ENCODE measurements at regions not wholly inside any gene's neighbourhood (a gene's known extent, or its start where the extent isn't known, plus 50 kb on each side); places are given as distances from the start of the nearest gene placed in this dataset.
"Not testable (repeated sequence)": the region's sequence is repeated elsewhere in the genome, so short reads cannot be mapped to it uniquely, and the experiment has no call there.

DNA sequence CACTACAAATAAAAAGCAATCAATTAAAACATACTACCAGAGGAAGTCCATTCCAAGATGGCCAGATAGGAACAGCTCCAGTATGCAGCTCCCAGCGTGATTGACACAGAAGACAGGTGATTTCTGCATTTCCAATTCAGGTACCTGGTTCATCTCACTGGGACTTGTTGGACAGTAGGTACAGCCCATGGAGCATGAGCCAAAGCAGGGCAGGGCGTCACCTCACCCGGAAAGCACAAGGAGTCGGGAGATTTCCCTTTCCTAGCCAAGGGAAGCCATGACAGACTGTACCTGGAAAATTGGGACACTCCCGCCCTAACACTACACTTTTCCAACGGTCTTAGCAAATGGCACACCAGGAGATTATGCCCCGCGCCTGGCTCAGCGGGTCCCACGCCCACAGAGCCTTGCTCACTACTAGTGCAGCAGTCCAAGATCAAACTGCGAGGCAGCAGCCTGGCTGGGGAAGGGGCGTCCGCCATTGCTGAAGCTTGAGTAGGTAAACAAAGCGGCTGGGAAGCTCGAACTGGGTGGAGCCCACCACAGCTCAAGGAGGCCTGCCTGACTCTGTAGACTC, 106.0 kb downstream of the BUD13 start:
- not testable (repeated sequence) for DNase-seq

DNA sequence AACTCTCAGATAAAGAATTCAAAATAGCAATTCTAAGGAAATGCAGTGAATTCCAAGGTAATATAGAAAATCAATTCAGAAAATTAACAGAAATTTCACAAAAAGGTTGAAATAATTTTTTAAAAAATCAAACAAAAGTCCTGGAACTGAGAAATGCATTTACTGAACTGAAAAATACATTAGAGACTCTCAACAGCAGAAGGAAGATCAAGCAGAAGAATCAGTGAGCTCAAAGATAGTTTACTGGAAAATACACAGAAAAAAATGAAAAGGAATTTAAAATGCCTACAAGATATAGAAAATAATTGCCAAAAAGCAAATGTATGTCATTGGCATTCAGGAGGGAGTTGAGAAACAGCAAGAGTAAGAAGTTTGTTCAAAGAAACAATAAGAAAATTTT, 107.3 kb downstream of the BUD13 start:
- DNase-seq = no peak

DNA sequence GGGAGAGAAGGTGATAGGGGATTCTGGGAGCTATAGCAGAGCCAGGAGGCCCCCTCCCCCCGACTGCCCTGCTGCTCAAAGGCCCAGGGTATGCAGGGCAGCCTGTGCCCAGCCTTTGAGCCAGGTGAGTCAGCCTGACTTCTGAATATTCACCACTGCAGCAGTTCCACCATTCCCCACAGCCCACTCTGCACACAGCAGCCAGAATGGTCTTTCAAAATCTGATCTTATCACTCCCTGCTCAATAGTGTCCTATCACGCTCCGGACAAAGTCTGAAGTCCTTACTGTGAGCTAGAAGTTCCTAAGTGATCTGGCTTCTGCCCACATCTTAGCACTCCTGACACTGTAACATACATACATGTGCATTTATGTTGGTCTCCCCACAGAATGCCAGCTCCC, 111.7 kb downstream of the BUD13 start:
- no peak for DNase-seq

DNA sequence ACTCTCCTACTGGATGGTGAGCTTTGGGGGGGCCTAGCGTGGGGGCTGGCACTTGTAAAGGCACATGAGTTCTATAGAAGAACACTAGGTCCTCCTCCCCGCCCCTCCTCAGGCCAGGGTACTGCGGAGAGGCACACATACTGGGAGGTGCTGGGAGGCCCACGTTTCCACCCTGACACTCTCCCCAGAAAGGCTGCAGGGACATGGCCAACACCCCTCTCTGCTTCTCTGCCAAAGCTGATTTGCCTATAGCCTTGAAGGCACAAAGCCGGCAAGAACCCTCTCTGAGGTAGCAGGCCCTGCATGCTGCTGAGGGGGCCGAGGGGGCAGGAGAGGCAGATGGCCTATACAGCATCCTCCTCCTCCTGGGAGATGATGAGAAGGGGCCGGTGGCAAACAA, 112.8 kb downstream of the BUD13 start:
- no peak for DNase-seq

DNA sequence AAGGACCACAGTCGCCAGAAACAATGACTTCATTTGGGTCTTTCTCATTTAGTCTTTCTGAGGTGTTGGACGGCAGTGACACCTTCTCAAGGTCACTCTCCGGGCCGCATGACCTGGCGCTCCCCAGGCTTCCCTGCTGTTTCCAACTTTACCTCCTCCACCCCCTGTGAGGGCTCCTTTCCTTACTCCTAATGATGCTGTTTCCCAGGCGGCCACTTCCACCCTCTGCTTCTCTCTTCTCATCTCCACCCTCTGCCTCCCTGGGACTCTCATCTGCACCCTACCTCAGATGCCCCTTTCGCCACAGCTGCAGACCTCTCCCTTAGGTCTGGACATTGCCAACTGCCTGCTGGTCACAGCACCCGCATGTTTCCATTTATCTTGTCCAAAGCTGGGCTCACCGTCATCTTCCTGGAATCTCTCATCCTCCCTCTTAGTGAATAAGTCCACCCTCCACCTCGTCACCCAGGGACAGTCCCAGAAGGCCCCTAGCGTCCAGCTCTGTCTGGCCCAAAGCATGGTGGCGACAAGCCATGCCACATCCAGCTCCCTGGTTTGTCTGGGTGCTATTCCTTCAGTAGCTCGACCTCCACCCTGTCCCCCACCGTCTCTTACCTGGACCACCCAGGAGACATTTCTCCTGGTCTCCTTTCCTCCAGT, 113.8 kb downstream of the BUD13 start:
- no peak for DNase-seq

DNA sequence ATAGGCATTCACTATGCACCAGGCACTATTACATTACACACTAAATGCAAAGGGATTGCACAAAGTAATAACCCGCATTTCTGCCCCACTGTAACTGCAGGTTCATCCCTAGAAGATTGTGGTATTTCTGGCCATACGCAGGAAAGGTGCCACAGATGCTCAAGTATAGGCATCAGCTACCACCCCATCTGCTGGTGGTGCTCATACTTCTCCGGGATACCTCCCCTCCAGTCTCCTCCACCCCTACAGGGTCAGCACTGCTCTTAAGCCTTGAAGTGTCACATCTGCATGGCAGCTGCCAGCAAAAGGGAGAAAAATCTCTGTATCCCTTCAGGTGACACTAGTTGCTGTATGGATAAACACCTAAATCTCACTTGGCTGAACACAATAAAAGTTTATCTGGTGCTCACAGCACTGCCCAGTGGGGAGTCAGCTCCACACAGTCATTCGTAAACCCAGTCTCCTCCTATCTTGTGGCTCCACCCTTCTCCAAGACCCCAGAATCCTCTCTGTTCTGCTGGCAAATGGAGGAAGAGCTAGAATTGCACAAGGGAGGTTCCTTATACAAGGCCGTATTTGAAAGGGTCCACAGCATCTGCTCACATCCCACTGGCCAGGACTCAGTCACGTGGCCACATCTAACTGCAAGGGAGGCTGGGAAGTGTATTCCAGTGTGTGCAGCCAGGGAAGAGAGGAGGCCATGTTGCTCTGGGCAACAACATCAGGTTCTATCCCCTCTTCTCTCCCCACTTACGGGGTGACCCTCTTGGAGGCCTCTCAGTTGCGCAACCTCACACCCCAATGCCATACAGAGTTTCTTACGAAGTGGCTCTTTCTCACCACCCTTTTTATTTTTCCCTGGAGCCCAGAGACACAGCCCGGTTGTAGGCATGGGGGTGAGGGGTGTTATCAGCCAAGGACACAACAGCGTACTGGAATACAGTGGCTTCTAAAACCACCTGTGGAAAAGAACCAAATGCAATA, 114.7 kb downstream of the BUD13 start:
- DNase-seq = no peak

DNA sequence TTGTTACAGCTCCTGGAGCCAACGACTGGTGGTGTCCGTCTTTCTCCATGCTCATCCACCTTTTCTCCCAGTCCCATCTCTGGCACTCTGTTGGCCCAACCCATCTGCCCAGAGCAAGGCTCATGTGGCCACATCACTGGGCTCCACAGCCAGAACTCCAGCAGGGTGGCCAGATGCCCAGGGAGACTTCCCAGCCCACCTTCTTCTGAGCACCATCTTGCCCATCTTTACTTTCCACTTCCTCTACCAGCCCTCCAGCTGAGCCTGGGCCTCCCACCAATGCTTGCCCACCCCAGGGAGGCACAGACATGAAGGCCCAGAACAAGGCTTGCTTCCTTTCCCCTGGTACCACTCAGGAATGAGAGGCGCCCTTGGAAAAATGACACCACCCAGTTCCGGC, 116.8 kb downstream of the BUD13 start:
- DNase-seq = no peak

DNA sequence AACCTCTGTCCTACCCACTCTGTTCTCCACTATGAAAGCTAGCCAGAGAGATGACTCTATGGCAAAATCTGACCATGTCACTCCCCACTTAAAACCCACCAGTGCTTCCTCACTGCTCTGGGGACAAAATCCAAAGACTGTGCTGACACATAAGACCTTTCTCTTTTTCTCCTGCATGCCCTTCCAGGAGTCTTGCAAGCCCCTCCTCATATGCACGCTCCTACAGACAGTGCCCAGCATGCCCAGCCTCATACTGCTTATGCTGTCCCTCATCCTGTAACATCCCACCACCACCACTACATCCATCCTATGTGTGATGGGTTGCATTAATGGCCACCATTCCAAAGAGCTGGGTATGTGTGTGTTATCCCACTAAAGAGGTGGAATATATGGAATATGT, 118.3 kb downstream of the BUD13 start:
- DNase-seq = no peak

DNA sequence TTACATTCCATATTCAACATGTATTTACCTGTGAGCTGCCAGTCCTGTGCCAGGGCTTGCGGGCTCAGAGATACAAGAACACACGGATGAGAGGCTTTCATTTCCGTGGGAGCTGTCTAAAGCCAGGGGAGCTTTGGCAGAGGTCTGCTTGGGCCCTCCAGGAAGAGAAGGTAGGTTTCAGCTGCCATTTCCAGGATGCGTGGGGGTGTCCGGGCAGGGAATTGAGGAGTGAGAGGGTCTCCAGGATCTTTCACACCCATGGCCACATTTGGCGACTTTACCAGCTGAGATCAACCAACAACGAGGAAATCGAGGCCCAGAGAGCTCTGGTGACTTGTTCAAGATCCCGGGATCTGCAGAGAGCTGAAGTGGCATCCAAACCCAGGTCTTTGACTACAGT, 119.6 kb downstream of the BUD13 start:
- no peak for DNase-seq

DNA sequence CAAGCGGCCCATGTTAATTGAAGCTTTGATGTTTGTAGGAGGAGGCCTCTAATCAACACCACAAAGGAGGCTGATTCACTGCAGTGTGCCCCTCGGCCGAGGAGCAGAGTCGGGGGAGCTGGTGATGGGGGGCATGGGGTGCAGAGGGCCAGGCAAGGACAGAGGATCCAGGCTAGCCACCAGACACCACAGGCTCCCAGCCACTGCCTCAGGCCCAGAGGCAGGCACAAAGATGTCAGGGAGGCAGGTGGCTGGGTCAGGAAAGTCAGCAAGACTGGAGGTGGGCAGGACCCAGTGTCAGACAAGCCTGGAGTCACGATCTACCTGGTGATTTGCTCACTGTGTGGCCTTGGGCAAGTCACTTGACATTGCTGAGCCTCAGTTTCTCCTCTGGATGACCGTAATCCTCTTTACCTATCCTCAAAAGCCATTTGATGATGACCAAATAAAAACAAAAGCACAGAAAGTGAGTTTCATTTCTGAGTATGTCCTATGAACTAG, 121.0 kb downstream of the BUD13 start:
- no peak for DNase-seq

DNA sequence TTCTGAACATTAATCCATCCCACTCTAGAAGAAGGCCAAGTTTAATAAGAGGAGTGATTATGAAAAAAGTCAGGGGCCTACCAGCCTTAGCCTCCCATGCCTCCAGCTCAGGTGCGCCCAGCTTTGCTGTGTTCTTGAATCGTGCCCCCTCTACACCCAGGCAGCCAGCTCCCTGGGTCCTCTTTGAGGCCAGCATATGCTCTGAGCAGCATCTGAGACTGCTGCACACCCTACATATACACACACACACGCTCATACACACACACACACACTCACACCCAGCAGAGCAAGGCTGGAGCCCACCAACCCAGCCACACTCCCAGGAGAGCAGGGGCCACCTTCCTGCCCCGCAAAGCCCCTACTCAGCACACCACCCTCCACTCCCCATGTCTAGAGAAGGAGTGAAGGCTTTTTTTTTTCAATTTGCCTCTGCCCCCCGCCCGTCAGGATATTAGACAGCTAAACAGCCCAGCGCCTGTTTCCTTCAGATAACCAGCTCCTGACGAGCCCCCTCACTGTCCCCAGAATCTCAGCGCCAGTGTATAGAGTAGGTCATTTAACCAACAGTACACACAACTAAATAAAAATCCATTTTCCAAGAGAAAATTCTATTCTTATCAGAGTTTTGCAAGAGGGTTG, 121.6 kb downstream of the BUD13 start:
- DNase-seq = no peak

DNA sequence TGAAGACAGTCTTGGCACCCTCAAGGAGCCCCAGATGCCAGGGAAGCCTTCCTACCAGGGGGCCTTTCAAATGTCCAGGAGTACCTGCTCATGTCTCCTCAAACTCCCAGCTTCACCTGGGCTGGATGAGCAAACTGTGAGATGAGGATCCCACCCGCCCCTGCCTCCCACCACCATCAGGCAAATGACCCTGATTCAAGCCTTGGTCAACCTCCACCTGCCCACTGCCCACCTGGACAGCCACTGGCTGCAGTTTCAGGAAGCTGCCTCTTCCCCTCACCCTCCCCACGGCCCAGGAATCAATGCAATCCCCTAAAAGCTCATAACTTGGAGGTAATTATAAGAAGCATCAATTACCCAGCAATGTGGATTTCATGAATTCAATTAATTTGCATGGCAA, 122.7 kb downstream of the BUD13 start:
- no peak for DNase-seq

DNA sequence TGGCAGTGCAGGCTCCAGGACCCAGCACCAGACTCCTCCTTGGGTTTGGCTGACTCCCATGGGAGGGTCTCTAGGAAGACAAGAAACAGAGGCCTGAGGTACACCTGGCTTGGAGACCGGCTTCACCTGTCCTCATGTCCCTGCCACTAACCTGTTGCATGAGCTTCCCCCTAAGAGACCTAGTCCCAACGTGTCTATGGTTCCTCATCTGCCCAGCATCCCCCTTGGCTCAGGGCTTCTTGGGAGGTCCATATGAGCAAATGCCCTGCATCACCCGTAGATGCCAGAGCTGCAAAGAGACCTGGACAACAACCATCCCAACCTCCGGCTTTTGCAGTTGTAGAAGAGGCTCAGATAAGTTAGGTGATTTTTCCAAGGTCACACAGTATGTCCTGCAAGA, 123.5 kb downstream of the BUD13 start:
- no peak for DNase-seq

DNA sequence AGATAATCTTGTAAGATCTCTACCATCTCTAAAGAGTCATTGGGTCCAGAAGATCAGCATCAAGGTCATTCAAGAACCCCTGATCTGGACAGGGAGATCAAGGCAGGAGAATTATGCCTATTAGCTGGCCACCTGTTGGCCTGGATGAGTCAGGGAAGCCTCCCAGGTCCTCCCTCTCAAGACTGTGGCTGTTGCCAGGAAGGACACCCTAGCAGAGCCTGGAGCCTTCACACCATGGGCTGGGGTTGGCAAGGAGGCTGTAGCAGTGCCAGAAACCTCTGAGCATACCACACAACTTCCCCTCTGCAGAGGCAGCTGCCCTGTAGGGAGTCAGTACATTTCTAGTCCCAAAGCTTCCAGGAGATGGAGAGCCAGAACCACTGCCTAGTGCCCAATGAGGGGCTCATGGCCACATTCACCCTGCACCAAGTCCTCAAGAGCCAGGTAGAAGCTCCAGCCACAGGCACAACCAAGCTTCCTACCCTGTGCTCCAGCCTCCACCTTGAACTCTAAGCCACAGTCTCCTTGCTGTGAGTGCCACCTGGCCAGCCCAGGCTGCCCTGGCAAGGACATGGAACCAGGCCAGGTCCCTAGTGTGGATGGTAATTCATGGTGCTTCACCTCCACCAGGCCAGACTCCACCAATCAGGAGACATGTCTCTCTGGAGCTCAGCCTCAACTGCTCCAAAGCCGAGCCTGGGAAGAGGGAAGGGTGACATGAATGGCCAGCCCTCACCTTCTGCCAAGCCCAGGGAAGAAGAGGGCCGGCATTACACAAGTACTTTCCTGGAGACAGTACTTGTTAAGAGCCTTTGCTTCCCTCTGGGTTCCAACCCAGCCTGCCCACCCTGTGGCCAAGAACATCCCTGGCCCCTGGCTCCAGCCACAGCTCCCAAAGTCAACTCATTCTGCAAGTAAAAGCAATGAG, 124.3 kb downstream of the BUD13 start:
- DNase-seq = no peak

DNA sequence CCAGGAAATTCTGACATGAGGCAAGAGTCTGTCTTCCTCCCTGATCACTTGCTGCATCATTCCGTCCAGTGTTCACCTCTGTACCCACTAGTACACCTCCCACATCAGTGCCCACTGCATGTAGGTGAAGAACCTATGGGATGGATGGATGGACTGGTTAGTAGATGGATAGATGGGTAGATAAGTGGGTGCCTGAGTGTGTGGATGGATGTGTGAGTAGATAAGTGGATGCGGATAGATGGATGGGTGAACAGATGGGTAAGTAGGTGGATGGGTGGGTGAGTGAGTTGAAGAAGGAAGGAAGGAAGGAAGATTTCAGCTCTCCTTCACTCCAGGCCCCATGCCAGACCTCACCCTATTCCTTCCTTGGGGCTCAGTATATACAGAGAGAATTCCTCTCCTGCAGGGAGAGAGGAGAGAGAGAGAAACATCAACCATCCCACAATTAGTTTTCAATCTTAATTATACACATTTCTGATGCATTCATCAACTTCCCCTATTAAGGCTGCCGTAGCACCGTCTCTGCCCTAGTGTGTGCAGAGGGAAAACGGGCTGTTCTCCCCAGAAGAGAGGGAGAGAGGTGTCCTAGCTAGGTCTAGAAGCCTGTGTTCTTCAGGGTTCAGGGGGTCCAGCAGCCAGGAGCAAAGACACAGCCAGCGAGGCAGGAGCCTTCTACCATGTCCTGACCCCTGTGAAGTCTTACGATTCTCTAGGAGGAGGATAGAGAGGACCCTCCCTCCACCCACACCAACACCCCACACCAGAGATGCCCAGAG, 125.3 kb downstream of the BUD13 start:
- no peak for DNase-seq

DNA sequence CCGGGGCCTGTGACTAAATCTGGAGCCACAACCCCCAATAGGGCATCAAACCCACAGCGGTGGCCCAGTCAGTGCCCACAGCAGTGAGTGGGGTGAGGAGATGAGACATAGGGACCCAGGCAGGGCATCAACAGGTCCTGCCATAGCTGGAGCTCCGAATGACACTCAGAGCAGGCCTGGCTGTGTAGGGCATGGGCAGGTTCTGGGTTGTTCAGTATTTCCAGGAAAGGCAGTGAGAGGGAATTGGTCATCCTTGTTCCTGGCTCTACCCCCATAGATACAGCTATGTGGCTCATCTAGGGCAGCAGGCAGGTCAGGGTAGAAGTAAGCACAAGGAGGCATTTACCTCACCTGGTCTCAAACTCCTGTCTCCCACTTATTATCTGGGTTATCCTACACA, 126.6 kb downstream of the BUD13 start:
- DNase-seq = no peak

DNA sequence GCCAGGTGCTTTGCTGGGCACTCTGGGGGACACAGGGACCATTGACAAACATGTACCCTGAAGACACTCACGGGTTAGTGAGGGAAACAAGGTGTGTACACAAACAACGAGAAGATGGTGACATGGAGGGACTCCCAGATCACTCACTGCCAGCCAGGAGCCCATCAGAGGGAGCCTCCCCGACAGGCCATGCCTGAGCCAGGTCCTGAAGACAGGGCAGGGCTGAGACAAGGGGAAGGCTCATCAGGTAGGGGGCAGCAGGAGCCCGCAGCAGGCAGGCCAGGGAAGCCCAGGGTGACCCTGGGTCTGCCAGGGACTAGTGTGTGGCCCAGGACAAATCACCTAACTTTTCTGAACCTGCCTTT, 127.9 kb downstream of the BUD13 start:
- no peak for DNase-seq

DNA sequence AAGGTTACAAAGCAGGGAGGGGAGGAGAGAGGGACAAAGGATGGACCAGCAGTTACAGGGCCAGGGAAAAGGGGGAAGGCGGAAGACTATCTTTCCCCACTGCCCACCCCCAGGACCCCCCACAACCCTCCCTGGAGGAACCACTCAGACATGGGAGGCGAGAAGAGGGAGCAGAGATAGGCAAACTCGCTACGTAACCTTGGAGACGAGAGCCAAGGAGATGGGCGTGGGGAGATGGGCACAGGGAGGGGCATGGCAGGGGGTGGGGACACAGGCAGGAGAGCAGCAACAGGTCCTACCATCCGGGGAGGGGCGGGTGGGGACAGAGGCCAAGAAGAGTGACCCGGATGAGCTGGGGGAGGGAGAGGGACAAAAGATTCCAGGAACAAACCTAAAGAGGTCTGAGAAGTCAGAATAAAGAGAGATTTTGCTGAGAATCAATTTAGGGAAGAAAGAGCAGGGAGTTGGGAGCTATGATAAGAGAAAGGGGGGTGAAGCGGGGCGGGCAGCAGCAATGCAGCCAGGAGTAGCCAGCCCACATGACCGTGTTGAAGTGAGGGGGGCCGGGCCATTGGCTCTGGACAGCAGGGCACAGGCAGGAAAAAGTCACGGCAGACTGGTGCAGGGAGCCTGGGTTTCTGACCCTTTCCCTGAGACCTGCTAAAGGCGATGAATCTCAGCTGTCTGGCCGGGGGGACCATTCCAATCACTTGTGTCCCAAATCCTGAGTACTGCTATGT, 128.4 kb downstream of the BUD13 start:
- no peak for DNase-seq

DNA sequence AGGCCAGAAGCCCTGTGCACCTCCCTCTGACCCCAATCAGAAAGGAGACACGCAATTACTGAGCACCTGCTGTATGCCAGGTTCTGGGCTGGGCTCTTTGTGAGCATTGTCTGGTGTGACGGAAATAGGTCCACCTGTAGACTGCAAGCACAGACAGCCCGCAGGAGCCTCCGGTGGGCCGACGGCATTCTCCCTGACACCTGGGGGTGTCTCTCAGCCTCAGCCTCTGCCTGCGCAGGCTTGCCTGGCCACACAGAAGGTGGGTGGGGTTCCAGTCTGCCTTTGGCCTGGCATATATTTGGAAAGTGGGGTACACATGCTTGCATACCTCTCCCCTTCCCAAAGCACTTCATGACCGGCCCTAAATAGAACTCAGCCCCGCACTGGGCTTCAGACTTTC, 129.3 kb downstream of the BUD13 start:
- DNase-seq = no peak

DNA sequence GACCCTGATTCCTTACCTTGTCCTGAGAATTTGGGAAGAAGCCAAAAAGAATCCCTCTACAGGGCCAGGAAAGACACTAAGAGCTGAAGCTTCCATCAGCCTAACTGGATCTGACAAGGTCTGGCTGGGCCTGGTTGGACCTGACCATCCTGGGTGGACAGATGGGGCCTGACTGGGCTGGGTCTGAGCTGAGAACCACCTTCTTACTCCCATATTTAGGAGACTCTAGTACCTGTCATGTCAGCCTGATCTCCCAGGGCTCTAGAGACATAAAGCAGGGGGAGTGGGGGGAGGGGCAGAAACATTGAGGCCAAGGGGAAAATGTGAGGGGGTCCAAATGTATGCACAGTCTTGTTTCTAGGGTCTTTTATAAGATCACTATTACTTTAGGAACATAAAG, 129.9 kb downstream of the BUD13 start:
- DNase-seq = no peak

DNA sequence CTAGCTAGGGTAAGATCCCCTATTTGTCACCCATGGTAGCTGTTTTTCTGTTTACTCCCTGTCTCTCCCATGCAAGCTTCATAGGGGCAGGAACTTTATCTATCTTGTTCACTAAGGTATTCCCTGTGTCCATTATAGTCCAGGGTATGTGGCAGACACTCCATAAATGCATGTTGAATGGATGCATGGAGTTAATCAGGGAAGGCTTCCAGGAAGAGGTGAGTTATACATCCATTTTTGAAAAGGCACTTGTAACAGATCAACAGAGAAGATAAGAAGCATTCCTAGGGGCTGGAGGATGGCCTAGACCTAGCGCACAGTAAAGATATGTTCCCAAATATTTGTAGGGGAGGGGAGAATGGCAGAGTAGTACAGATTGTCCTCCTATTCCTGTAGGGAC, 130.3 kb downstream of the BUD13 start:
- no peak for DNase-seq
